OCI-LY3 (cell line): ENCODE measurements at regions not wholly inside any gene's neighbourhood (a gene's known extent, or its start where the extent isn't known, plus 50 kb on each side); places are given as distances from the start of the nearest gene placed in this dataset.

ENCODE experiments used
- EZH2phosphoT487 ChIP-seq: fragments of 200-600 bp; shearing (Covaris generic); IDR thresholded peaks from 2 replicates; pipeline ENCODE4 v1.6.1; 2018; ENCODE audit warnings: antibody characterized with exemption, mixed run types, low read depth
- TF ChIP-seq, protein P1 (sequence below): fragments of 200-600, 300-600 bp; sonication (generic); IDR thresholded peaks from 2 replicates; pipeline ENCODE4 v1.5.1; 2014; ENCODE audit warnings: antibody characterized with exemption, low read length, low read depth

- TF ChIP-seq, protein P1, sequence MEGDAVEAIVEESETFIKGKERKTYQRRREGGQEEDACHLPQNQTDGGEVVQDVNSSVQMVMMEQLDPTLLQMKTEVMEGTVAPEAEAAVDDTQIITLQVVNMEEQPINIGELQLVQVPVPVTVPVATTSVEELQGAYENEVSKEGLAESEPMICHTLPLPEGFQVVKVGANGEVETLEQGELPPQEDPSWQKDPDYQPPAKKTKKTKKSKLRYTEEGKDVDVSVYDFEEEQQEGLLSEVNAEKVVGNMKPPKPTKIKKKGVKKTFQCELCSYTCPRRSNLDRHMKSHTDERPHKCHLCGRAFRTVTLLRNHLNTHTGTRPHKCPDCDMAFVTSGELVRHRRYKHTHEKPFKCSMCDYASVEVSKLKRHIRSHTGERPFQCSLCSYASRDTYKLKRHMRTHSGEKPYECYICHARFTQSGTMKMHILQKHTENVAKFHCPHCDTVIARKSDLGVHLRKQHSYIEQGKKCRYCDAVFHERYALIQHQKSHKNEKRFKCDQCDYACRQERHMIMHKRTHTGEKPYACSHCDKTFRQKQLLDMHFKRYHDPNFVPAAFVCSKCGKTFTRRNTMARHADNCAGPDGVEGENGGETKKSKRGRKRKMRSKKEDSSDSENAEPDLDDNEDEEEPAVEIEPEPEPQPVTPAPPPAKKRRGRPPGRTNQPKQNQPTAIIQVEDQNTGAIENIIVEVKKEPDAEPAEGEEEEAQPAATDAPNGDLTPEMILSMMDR, result no peak
- TF ChIP-seq EZH2phosphoT487, result no peak
These were observed 1056.5 kb upstream of the CDH8 start for GRCh38 chr16:63092736-63093135.
